ENCODE measurements at regions not wholly inside any gene's neighbourhood (a gene's known extent, or its start where the extent isn't known, plus 50 kb on each side); places are given as distances from the start of the nearest gene placed in this dataset.

- no peak for DNase-seq (ENCODE audit: insufficient read length, low spot score)
Measured at GRCh38 chr9:18343784-18344183, 130.2 kb upstream of the ADAMTSL1 start.

GRCh38 chr9:18346745-18347144 is 127.2 kb upstream of the ADAMTSL1 start:
- no peak for TF ChIP-seq CTCF (IDR thresholded peaks at IDR 0.05; ENCODE audit: insufficient read depth, missing control alignments)
- no peak for FAIRE-seq

More at GRCh38 chr9:18343784-18344183, 130.2 kb upstream of the ADAMTSL1 start:
- no peak for FAIRE-seq
- no peak for TF ChIP-seq CTCF (IDR thresholded peaks at IDR 0.05; ENCODE audit: insufficient read depth, missing control alignments)

GRCh38 chr9:18347386-18348082 is 126.4 kb upstream of the ADAMTSL1 start:
- no peak for DNase-seq (ENCODE audit: insufficient read length, low spot score)
- no peak for TF ChIP-seq CTCF (IDR thresholded peaks at IDR 0.05; ENCODE audit: insufficient read depth, missing control alignments)

More at GRCh38 chr9:18346745-18347144, 127.2 kb upstream of the ADAMTSL1 start:
- no peak for DNase-seq (ENCODE audit: insufficient read length, low spot score)

GRCh38 chr9:18348083-18348475 is 125.9 kb upstream of the ADAMTSL1 start:
- no peak for TF ChIP-seq CTCF (IDR thresholded peaks at IDR 0.05; ENCODE audit: insufficient read depth, missing control alignments)
- FAIRE-seq: no peak
- DNase-seq (ENCODE audit: insufficient read length, low spot score): no peak

More at GRCh38 chr9:18347386-18348082, 126.4 kb upstream of the ADAMTSL1 start:
- FAIRE-seq: no peak

GRCh38 chr9:18349530-18349929 is 124.4 kb upstream of the ADAMTSL1 start:
- no peak for FAIRE-seq
- DNase-seq (ENCODE audit: insufficient read length, low spot score): no peak
- no peak for TF ChIP-seq CTCF (IDR thresholded peaks at IDR 0.05; ENCODE audit: insufficient read depth, missing control alignments)

GRCh38 chr9:18350036-18350435 is 123.9 kb upstream of the ADAMTSL1 start:
- TF ChIP-seq CTCF (IDR thresholded peaks at IDR 0.05; ENCODE audit: insufficient read depth, missing control alignments): no peak

GRCh38 chr9:18350995-18351595 is 122.9 kb upstream of the ADAMTSL1 start:
- DNase-seq (ENCODE audit: insufficient read length, low spot score): no peak
- TF ChIP-seq CTCF (IDR thresholded peaks at IDR 0.05; ENCODE audit: insufficient read depth, missing control alignments): no peak
- FAIRE-seq: no peak

More at GRCh38 chr9:18350036-18350435, 123.9 kb upstream of the ADAMTSL1 start:
- no peak for DNase-seq (ENCODE audit: insufficient read length, low spot score)
- FAIRE-seq: no peak

All from D721Med (cell line).